CD4-positive, CD25-positive, alpha-beta regulatory T cell (primary cell): ENCODE measurements at regions not wholly inside any gene's neighbourhood (a gene's known extent, or its start where the extent isn't known, plus 50 kb on each side); places are given as distances from the start of the nearest gene placed in this dataset.

Experiments used
- ATAC-seq, 2 donors: fragments of 150-1000 bp; cut with Tn5 transposase; one replicate each; pipeline ENCODE4 v1.10.0; 2021; ENCODE audit warnings: low read depth in 2 of 2, moderate number of reproducible peaks in 2 of 2, moderate library complexity in 1 of 2
- DNase-seq, 3 donors: peaks; one replicate each; pipeline versions ENCODE4 v3.0.0 to v3.0.0-alpha.2; 2012 to 2022; ENCODE audit warnings: mixed read lengths in 1 of 3
- H3K27ac ChIP-seq: one replicate; pipeline ENCODE4 v1.7.0; 2013; ENCODE audit warnings: mild to moderate bottlenecking, low read length; ENCODE audit not compliant: insufficient read depth, poor library complexity, severe bottlenecking
- H3K27me3 ChIP-seq: one replicate; pipeline ENCODE4 v1.7.0; 2013; ENCODE audit warnings: low read length; ENCODE audit not compliant: control insufficient read depth, insufficient read depth
- H3K36me3 ChIP-seq: one replicate; pipeline ENCODE4 v1.7.0; 2013; ENCODE audit warnings: mild to moderate bottlenecking, low read length, moderate library complexity; ENCODE audit not compliant: control insufficient read depth, insufficient read depth
- H3K4me1 ChIP-seq: 2 replicates; pipeline ENCODE4 v1.7.0; 2013; ENCODE audit warnings: mild to moderate bottlenecking, low read length; ENCODE audit not compliant: insufficient read depth, control insufficient read depth, poor library complexity, severe bottlenecking
- H3K4me3 ChIP-seq: one replicate; pipeline ENCODE4 v1.7.0; 2013; ENCODE audit warnings: low read depth, mild to moderate bottlenecking, low read length, moderate library complexity
- H3K9me3 ChIP-seq, 2 experiments: 1 replicate in 1 of 2; 2 replicates in 1 of 2; pipeline ENCODE4 v1.7.0; 2013; ENCODE audit warnings: low read length in 2 of 2, mild to moderate bottlenecking in 1 of 2, moderate library complexity in 1 of 2; ENCODE audit not compliant: control insufficient read depth in 2 of 2
- H3K27ac Mint-ChIP-seq, 3 donors: one replicate each; pipeline ENCODE4 v1.8.0; 2020 to 2022; ENCODE audit warnings: mild to moderate bottlenecking in 3 of 3, mixed read lengths in 3 of 3, moderate library complexity in 2 of 3
- H3K27me3 Mint-ChIP-seq: one replicate; pipeline ENCODE4 v1.8.0; 2022; ENCODE audit warnings: mild to moderate bottlenecking, mixed read lengths
- H3K36me3 Mint-ChIP-seq: one replicate; pipeline ENCODE4 v1.8.0; 2020; ENCODE audit warnings: mixed read lengths
- H3K4me1 Mint-ChIP-seq, 4 donors: one replicate each; pipeline ENCODE4 v1.8.0; 2020 to 2022; ENCODE audit warnings: mixed read lengths in 4 of 4, mild to moderate bottlenecking in 1 of 4
- H3K4me3 Mint-ChIP-seq, 4 donors: one replicate each; pipeline ENCODE4 v1.8.0; 2020 to 2022; ENCODE audit warnings: mild to moderate bottlenecking in 4 of 4, mixed read lengths in 4 of 4, moderate library complexity in 3 of 4
- H3K9me3 Mint-ChIP-seq, 7 donors: one replicate each; pipeline ENCODE4 v1.8.0; 2020 to 2022; ENCODE audit warnings: mixed read lengths in 7 of 7, mild to moderate bottlenecking in 3 of 7, moderate library complexity in 2 of 7

GRCh38 chr14:53883739-53884138 is 72.9 kb downstream of the BMP4 start:
- no peak overlapping the region for H3K27ac ChIP-seq

GRCh38 chr14:53882684-53883083 is 73.9 kb downstream of the BMP4 start:
- no peak overlapping the region for H3K4me3 Mint-ChIP-seq
- no peaks in the 10 kb centered on the region for H3K27me3 Mint-ChIP-seq
- ATAC-seq: no peak
- H3K9me3 ChIP-seq: no peaks in the 10 kb centered on the region
- no peaks in the 10 kb centered on the region for H3K36me3 ChIP-seq
- no peak overlapping the region for H3K27ac ChIP-seq
- H3K4me1 Mint-ChIP-seq: no peaks in the 10 kb centered on the region
- H3K9me3 Mint-ChIP-seq: peaks cover 0 to 8% (median 0%) of the 10 kb centered on the region in 7 donors
- no peak overlapping the region for H3K27ac Mint-ChIP-seq
- H3K4me3 ChIP-seq: no peak overlapping the region
- no peaks in the 10 kb centered on the region for H3K27me3 ChIP-seq
- no peaks in the 10 kb centered on the region for H3K4me1 ChIP-seq
- no peaks in the 10 kb centered on the region for H3K36me3 Mint-ChIP-seq
- no peak for DNase-seq

More at GRCh38 chr14:53883739-53884138, 72.9 kb downstream of the BMP4 start:
- no peak for ATAC-seq
- peaks cover 0 to 1% of the 10 kb centered on the region in 2 experiments for H3K9me3 ChIP-seq
- Mint-ChIP-seq H3K27me3 (no peaks in the 10 kb centered on the region), H3K4me3 (no peak overlapping the region), H3K9me3 (peaks cover 0 to 9% (median 0%) of the 10 kb centered on the region in 7 donors), H3K4me1 (no peaks in the 10 kb centered on the region), H3K27ac (no peak overlapping the region), H3K36me3 (no peaks in the 10 kb centered on the region)
- no peaks in the 10 kb centered on the region for H3K27me3 ChIP-seq
- no peak for DNase-seq
- H3K4me1 ChIP-seq: no peaks in the 10 kb centered on the region
- no peak overlapping the region for H3K4me3 ChIP-seq
- H3K36me3 ChIP-seq: no peaks in the 10 kb centered on the region

GRCh38 chr14:53881921-53882320 is 74.7 kb downstream of the BMP4 start:
- ATAC-seq: no peak
- Histone ChIP-seq H3K36me3 (no peaks in the 10 kb centered on the region), H3K4me3 (no peak overlapping the region), H3K4me1 (no peaks in the 10 kb centered on the region), H3K27ac (no peak overlapping the region), H3K27me3 (no peaks in the 10 kb centered on the region), H3K9me3 (no peaks in the 10 kb centered on the region)
- no peak overlapping the region for H3K4me3 Mint-ChIP-seq
- DNase-seq: no peak
- no peaks in the 10 kb centered on the region for H3K36me3 Mint-ChIP-seq
- H3K27ac Mint-ChIP-seq: no peak overlapping the region
- H3K9me3 Mint-ChIP-seq: peaks cover 0 to 8% (median under 1%) of the 10 kb centered on the region in 7 donors
- H3K4me1 Mint-ChIP-seq: no peaks in the 10 kb centered on the region
- no peaks in the 10 kb centered on the region for H3K27me3 Mint-ChIP-seq

GRCh38 chr14:53881161-53881871 is 75.3 kb downstream of the BMP4 start:
- no peaks in the 10 kb centered on the region for H3K36me3 ChIP-seq
- H3K27me3 ChIP-seq: no peaks in the 10 kb centered on the region
- ATAC-seq (no peak), DNase-seq (no peak)
- Mint-ChIP-seq H3K27ac (no peak overlapping the region), H3K4me1 (no peaks in the 10 kb centered on the region), H3K4me3 (no peak overlapping the region), H3K36me3 (no peaks in the 10 kb centered on the region), H3K27me3 (no peaks in the 10 kb centered on the region), H3K9me3 (peaks cover 0 to 6% (median 4%) of the 10 kb centered on the region in 7 donors)
- H3K4me1 ChIP-seq: no peaks in the 10 kb centered on the region
- H3K9me3 ChIP-seq: no peaks in the 10 kb centered on the region
- H3K4me3 ChIP-seq: no peak overlapping the region
- H3K27ac ChIP-seq: no peak overlapping the region

- Histone ChIP-seq H3K27ac (no peak overlapping the region), H3K27me3 (no peaks in the 10 kb centered on the region), H3K4me1 (no peaks in the 10 kb centered on the region), H3K4me3 (no peak overlapping the region), H3K36me3 (no peaks in the 10 kb centered on the region), H3K9me3 (no peaks in the 10 kb centered on the region)
- ATAC-seq (no peak), DNase-seq (no peak)
- Mint-ChIP-seq H3K4me3 (no peak overlapping the region), H3K4me1 (no peaks in the 10 kb centered on the region), H3K9me3 (peaks cover 0 to 8% (median 5%) of the 10 kb centered on the region in 7 donors), H3K36me3 (no peaks in the 10 kb centered on the region), H3K27ac (no peak overlapping the region), H3K27me3 (no peaks in the 10 kb centered on the region)
Observed at GRCh38 chr14:53880761-53881160, 75.9 kb downstream of the BMP4 start.

- H3K27ac ChIP-seq: no peak overlapping the region
- H3K4me1 ChIP-seq: no peaks in the 10 kb centered on the region
- H3K27me3 Mint-ChIP-seq: no peaks in the 10 kb centered on the region
- ATAC-seq: no peak
- no peaks in the 10 kb centered on the region for H3K9me3 ChIP-seq
- no peak overlapping the region for H3K4me3 Mint-ChIP-seq
- no peaks in the 10 kb centered on the region for H3K36me3 Mint-ChIP-seq
- no peaks in the 10 kb centered on the region for H3K27me3 ChIP-seq
- no peak overlapping the region for H3K27ac Mint-ChIP-seq
- no peaks in the 10 kb centered on the region for H3K36me3 ChIP-seq
- no peak for DNase-seq
- no peaks in the 10 kb centered on the region for H3K4me1 Mint-ChIP-seq
- H3K9me3 Mint-ChIP-seq: peaks cover 0 to 8% (median 2%) of the 10 kb centered on the region in 7 donors
- no peak overlapping the region for H3K4me3 ChIP-seq
Observed at GRCh38 chr14:53879747-53880146, 76.9 kb downstream of the BMP4 start.

- H3K27ac Mint-ChIP-seq: no peak overlapping the region
- H3K27me3 Mint-ChIP-seq: no peaks in the 10 kb centered on the region
- H3K27ac ChIP-seq: no peak overlapping the region
- ATAC-seq (no peak), DNase-seq (no peak)
- H3K36me3 ChIP-seq: no peaks in the 10 kb centered on the region
- H3K4me1 ChIP-seq: no peaks in the 10 kb centered on the region
- peaks cover 0 to 8% (median 2%) of the 10 kb centered on the region in 7 donors for H3K9me3 Mint-ChIP-seq
- no peaks in the 10 kb centered on the region for H3K9me3 ChIP-seq
- H3K4me1 Mint-ChIP-seq: no peaks in the 10 kb centered on the region
- H3K4me3 ChIP-seq: no peak overlapping the region
- no peak overlapping the region for H3K4me3 Mint-ChIP-seq
- H3K27me3 ChIP-seq: no peaks in the 10 kb centered on the region
- H3K36me3 Mint-ChIP-seq: no peaks in the 10 kb centered on the region
Observed at GRCh38 chr14:53879022-53879686, 77.5 kb downstream of the BMP4 start.
